ENCODE measurements at regions not wholly inside any gene's neighbourhood (a gene's known extent, or its start where the extent isn't known, plus 50 kb on each side); places are given as distances from the start of the nearest gene placed in this dataset.

DNA sequence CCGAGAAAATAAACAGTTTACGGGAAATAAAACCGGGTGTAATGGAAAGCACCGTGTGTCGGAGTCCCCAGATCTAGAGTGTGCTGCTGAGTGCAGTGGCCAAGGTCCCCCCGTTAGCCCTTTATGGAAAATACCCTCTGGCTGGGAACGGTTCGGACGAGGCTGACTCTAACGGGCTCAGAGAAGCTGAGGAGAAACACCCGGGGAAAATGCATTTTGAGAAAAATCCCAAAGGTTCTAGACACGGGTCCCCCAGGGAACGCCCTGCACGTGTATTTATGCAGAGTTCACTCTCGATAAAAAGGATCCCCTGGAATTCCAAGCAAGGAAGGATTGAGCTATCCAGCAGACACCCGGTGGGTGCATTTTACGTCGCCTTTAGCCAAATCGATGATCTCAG is 177.2 kb downstream of the CRLF2 start:
- H3K27me3 ChIP-seq (ENCODE audit: control insufficient read depth, low read length) = no peaks in the 10 kb centered on the region
- no peaks in the 10 kb centered on the region for H4K20me1 ChIP-seq (ENCODE audit: control insufficient read depth, insufficient read depth, low read depth, low read length)
- no peaks in the 10 kb centered on the region for H3K36me3 ChIP-seq (ENCODE audit: control insufficient read depth, low read length)
- no peaks in the 10 kb centered on the region for H3K79me2 ChIP-seq (ENCODE audit: control insufficient read depth, low read length)
- no peak overlapping the region for H3K4me2 ChIP-seq (ENCODE audit: low read length)
- H3F3A ChIP-seq (ENCODE audit: control insufficient read depth, insufficient read depth) = no peaks in the 10 kb centered on the region
- no peaks in the 10 kb centered on the region for H3K9me2 ChIP-seq (replicated peaks; ENCODE audit: control insufficient read depth, low read length)
- TF ChIP-seq EZH2phosphoT487 (IDR thresholded peaks at IDR 0.05; ENCODE audit: borderline replicate concordance, low read length) = no peak
- TF ChIP-seq, protein P1, sequence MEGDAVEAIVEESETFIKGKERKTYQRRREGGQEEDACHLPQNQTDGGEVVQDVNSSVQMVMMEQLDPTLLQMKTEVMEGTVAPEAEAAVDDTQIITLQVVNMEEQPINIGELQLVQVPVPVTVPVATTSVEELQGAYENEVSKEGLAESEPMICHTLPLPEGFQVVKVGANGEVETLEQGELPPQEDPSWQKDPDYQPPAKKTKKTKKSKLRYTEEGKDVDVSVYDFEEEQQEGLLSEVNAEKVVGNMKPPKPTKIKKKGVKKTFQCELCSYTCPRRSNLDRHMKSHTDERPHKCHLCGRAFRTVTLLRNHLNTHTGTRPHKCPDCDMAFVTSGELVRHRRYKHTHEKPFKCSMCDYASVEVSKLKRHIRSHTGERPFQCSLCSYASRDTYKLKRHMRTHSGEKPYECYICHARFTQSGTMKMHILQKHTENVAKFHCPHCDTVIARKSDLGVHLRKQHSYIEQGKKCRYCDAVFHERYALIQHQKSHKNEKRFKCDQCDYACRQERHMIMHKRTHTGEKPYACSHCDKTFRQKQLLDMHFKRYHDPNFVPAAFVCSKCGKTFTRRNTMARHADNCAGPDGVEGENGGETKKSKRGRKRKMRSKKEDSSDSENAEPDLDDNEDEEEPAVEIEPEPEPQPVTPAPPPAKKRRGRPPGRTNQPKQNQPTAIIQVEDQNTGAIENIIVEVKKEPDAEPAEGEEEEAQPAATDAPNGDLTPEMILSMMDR (IDR thresholded peaks at IDR 0.05; ENCODE audit: low read depth, low read length, poor library complexity, severe bottlenecking) = no peak
- no peak overlapping the region for H3K4me3 ChIP-seq (ENCODE audit: low read length)
- no peaks in the 10 kb centered on the region for H3K4me1 ChIP-seq (ENCODE audit: control insufficient read depth, low read length)
- no peak overlapping the region for H3K27ac ChIP-seq (ENCODE audit: low read depth, low read length)
- H3K9me3 ChIP-seq (ENCODE audit: control insufficient read depth, insufficient read depth, low read length) = no peaks in the 10 kb centered on the region

DNA sequence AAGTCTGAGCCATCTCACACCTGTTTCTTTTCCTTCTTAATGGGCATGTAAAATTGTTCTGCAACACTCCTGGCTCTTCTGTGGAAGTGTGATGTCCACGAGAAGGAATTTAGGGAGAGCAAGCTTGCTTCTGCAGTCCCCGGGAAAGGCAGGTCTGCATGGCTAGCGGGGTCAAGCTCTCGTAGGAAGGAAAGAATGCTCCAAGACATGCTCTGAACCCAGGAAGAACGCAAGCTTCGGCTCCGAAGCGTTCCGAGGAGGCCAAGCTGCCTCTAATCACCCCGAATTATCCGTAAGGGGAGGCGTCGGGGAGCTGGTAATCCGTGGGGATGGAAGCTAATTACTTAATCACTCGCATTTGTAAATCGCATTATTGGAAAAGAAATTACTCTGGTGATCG is 177.7 kb downstream of the CRLF2 start:
- H3K9me2 ChIP-seq (replicated peaks; ENCODE audit: control insufficient read depth, low read length) = no peaks in the 10 kb centered on the region
- no peak for TF ChIP-seq EZH2phosphoT487 (IDR thresholded peaks at IDR 0.05; ENCODE audit: borderline replicate concordance, low read length)
- TF ChIP-seq, protein P1 (IDR thresholded peaks at IDR 0.05; ENCODE audit: low read depth, low read length, poor library complexity, severe bottlenecking) = no peak
- H3K4me1 ChIP-seq (ENCODE audit: control insufficient read depth, low read length) = no peaks in the 10 kb centered on the region
- H3K36me3 ChIP-seq (ENCODE audit: control insufficient read depth, low read length) = no peaks in the 10 kb centered on the region
- H3K27ac ChIP-seq (ENCODE audit: low read depth, low read length) = no peak overlapping the region
- H3K27me3 ChIP-seq (ENCODE audit: control insufficient read depth, low read length) = no peaks in the 10 kb centered on the region
- no peaks in the 10 kb centered on the region for H3K9me3 ChIP-seq (ENCODE audit: control insufficient read depth, insufficient read depth, low read length)
- H4K20me1 ChIP-seq (ENCODE audit: control insufficient read depth, insufficient read depth, low read depth, low read length) = no peaks in the 10 kb centered on the region
- H3K4me2 ChIP-seq (ENCODE audit: low read length) = no peak overlapping the region
- no peaks in the 10 kb centered on the region for H3F3A ChIP-seq (ENCODE audit: control insufficient read depth, insufficient read depth)
- H3K4me3 ChIP-seq (ENCODE audit: low read length) = no peak overlapping the region
- H3K79me2 ChIP-seq (ENCODE audit: control insufficient read depth, low read length) = no peaks in the 10 kb centered on the region

DNA sequence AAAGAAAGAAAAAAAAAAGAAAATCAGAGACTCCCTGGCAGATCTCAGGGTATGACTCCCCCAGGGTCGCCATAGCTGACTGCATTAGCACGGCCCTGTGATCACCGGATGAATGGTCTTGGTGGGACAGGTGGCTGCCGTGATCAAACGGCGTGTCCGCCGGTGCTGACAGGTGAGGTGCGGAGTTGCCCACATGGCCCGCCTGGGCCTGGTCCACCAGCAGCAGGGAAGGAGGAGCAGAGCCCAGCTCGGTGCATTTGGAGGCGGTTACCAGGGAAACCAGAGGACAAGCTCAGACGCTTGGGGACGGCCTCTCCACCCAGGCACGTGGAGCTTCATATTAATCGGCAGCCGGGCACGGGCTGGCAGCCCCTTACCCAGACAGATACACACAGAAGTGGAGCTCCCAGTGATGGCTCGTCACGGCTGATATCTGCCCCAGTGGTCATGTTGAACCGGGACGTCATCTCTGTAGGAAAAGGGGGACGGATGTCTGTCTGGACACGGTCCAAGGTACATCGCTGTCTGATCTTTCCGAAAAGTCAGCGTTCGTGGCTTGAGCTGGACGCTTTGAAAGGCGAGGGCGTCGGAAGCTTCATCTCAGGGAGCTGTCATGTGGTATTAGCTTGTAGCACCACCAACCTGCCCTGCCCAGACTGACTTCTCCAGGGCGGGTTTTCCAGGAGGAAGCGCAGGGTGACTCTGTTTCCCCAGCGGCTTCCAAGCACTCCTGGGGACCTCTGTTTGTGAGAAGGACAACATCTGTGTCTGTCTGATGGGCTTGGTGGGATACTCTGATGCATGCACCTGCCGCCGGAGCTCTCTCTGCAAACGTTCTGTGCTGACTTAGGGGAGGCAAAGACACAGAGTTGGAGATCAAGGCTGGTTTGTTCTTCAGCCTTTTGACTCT is 180.7 kb downstream of the CRLF2 start:
- Histone ChIP-seq H3F3A (ENCODE audit: control insufficient read depth, insufficient read depth) (no peaks in the 10 kb centered on the region), H3K9me2 (replicated peaks; ENCODE audit: control insufficient read depth, low read length) (no peaks in the 10 kb centered on the region), H3K27ac (ENCODE audit: low read depth, low read length) (no peak overlapping the region), H3K4me3 (ENCODE audit: low read length) (no peak overlapping the region), H3K9me3 (ENCODE audit: control insufficient read depth, insufficient read depth, low read length) (no peaks in the 10 kb centered on the region), H3K36me3 (ENCODE audit: control insufficient read depth, low read length) (no peaks in the 10 kb centered on the region), H3K4me2 (ENCODE audit: low read length) (no peak overlapping the region), H3K27me3 (ENCODE audit: control insufficient read depth, low read length) (no peaks in the 10 kb centered on the region), H3K79me2 (ENCODE audit: control insufficient read depth, low read length) (no peaks in the 10 kb centered on the region), H3K4me1 (ENCODE audit: control insufficient read depth, low read length) (peaks cover 13% of the 10 kb centered on the region), H4K20me1 (ENCODE audit: control insufficient read depth, insufficient read depth, low read depth, low read length) (no peaks in the 10 kb centered on the region)
- TF ChIP-seq, protein P1 (IDR thresholded peaks at IDR 0.05; ENCODE audit: low read depth, low read length, poor library complexity, severe bottlenecking) = no peak
- TF ChIP-seq EZH2phosphoT487 (IDR thresholded peaks at IDR 0.05; ENCODE audit: borderline replicate concordance, low read length) = no peak

All from DOHH2 (cell line).